GM18507 (cell line): ENCODE measurements at regions not wholly inside any gene's neighbourhood (a gene's known extent, or its start where the extent isn't known, plus 50 kb on each side); places are given as distances from the start of the nearest gene placed in this dataset.
"Not testable (repeated sequence)": the region's sequence is repeated elsewhere in the genome, so short reads cannot be mapped to it uniquely, and the experiment has no call there.

Experiments
- DNase-seq: peaks from one replicate; pipeline ENCODE4 v3.0.0; 2011; ENCODE audit warnings: low read depth; ENCODE audit not compliant: insufficient read length; ENCODE audit errors: extremely low spot score
- FAIRE-seq: peaks from 2 replicates; lab custom pipeline; 2011; peaks lifted over from hg19 to GRCh38; lab: Jason Lieb, UNC

- DNase-seq (no peak), FAIRE-seq (no peak)
Observed at GRCh38 chr4:38325629-38325913, 338.4 kb upstream of the KLF3 start.

GRCh38 chr4:38326499-38326898 is 337.5 kb upstream of the KLF3 start:
- DNase-seq: no peak
- no peak for FAIRE-seq

- DNase-seq (no peak), FAIRE-seq (no peak)
Observed at GRCh38 chr4:38327174-38327573, 336.8 kb upstream of the KLF3 start.

- DNase-seq (no peak), FAIRE-seq (no peak)
Observed at GRCh38 chr4:38328989-38329729, 334.8 kb upstream of the KLF3 start.

GRCh38 chr4:38330321-38330720 is 333.7 kb upstream of the KLF3 start:
- FAIRE-seq: no peak
- DNase-seq: no peak

GRCh38 chr4:38330936-38331335 is 333.1 kb upstream of the KLF3 start:
- DNase-seq: no peak
- no peak for FAIRE-seq

- DNase-seq (no peak), FAIRE-seq (no peak)
Observed at GRCh38 chr4:38332699-38333098, 331.3 kb upstream of the KLF3 start.

- FAIRE-seq (peak; percentile 56), DNase-seq (no peak)
Observed at GRCh38 chr4:38333219-38333618, 330.8 kb upstream of the KLF3 start.

GRCh38 chr4:38334791-38335190 is 329.2 kb upstream of the KLF3 start:
- DNase-seq: no peak
- FAIRE-seq: no peak

- not testable (repeated sequence) for DNase-seq, FAIRE-seq
Observed at GRCh38 chr4:38338939-38339338, 325.1 kb upstream of the KLF3 start.

- DNase-seq: no peak
Observed at GRCh38 chr4:38343608-38344007, 320.4 kb upstream of the KLF3 start.

GRCh38 chr4:38344929-38345328 is 319.1 kb upstream of the KLF3 start:
- no peak for FAIRE-seq
- DNase-seq: no peak

More at GRCh38 chr4:38343608-38344007, 320.4 kb upstream of the KLF3 start:
- FAIRE-seq: no peak

- DNase-seq (no peak), FAIRE-seq (no peak)
Observed at GRCh38 chr4:38347251-38347650, 316.7 kb upstream of the KLF3 start.

- DNase-seq (no peak), FAIRE-seq (no peak)
Observed at GRCh38 chr4:38354421-38354820, 309.6 kb upstream of the KLF3 start.

- DNase-seq (no peak), FAIRE-seq (peak; percentile 31)
Observed at GRCh38 chr4:38354872-38355271, 309.1 kb upstream of the KLF3 start.

GRCh38 chr4:38356686-38357085 is 307.3 kb upstream of the KLF3 start:
- FAIRE-seq (no peak), DNase-seq (no peak)

GRCh38 chr4:38357546-38357945 is 306.5 kb upstream of the KLF3 start:
- FAIRE-seq: no peak

GRCh38 chr4:38359113-38359512 is 304.9 kb upstream of the KLF3 start:
- DNase-seq: no peak
- no peak for FAIRE-seq

More at GRCh38 chr4:38357546-38357945, 306.5 kb upstream of the KLF3 start:
- no peak for DNase-seq

- DNase-seq: no peak
- FAIRE-seq: no peak
Observed at GRCh38 chr4:38360201-38360600, 303.8 kb upstream of the KLF3 start.

GRCh38 chr4:38364383-38364963 is 299.5 kb upstream of the KLF3 start:
- no peak for FAIRE-seq
- DNase-seq: no peak

GRCh38 chr4:38365261-38365660 is 298.7 kb upstream of the KLF3 start:
- no peak for DNase-seq
- no peak for FAIRE-seq
